ENCODE measurements at regions not wholly inside any gene's neighbourhood (a gene's known extent, or its start where the extent isn't known, plus 50 kb on each side); places are given as distances from the start of the nearest gene placed in this dataset.
"Not testable (repeated sequence)": the region's sequence is repeated elsewhere in the genome, so short reads cannot be mapped to it uniquely, and the experiment has no call there.

DNA sequence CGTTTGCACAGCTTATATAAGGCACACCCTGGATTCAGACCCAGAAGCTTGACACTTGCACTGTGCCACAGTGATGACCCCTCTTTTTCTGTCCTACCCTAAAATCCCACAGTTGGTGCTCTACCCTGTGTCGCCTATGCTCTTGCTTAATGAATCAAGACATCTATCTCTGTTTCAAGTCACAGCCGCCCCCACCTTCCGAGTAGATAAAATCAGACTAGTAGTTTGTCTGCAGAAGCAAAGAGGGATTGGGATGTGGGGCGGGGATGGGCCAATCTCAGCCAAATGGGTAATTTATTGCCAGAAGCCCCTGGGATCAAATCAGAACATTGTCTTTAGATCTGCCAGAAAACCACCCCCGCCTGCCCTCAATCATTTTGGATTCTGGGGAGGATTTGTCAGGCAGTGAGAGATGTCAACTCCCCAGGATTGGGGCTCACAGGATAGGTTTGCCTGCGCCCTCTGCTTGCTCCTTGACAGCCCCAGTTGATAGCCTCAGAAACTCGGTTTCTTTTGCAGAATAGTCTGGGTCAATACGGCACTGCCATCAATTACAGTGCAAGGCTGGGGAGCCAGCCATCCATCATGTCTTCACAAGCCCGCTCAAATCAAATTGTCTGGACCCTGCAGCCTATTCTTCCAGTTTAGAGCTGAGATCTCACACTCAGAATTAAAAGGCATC, 520.8 kb downstream of the GRIN2A start:
- no peak for DNase-seq

DNA sequence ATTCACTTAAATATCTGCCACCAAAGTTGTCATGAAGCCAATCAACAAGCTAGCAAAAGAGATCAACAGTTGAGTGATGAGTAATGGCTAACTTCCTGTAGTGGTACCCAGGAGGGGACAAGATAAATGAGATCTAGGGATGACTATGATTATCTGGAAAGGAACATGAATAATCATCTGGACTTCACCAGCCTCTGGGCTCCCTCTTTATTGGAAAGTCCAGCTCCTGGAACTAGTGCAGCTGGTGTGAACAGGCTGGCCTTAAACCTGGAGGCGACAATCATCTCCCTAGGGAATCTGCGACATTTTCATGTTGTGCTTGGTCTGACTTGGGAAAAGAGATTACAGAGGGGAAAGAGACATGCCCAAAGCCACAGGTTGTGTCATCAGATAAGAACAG, 518.6 kb downstream of the GRIN2A start:
- DNase-seq: no peak

DNA sequence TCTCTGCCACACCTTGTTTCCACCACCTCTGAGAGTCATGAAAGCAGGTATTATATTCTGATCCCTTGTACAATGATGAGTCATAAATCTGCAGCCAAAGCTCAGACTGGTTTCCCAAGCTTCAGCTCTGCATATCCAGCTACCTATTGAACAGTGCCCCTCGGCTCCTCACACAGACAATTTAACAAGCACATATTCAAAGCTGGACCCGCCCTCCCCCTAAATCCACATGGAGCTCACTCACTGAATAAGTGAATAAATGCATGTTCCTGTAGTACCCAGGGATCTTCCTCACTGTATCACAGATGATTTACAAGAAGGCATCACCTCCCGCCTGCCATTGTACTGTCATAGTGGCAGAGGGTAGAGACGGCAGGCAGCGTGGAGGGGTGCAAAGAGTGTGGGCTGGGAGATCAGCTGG, 516.4 kb downstream of the GRIN2A start:
- DNase-seq: no peak

GRCh38 chr16:9666834-9667480, 515.3 kb downstream of the GRIN2A start:
- DNase-seq: no peak

DNA sequence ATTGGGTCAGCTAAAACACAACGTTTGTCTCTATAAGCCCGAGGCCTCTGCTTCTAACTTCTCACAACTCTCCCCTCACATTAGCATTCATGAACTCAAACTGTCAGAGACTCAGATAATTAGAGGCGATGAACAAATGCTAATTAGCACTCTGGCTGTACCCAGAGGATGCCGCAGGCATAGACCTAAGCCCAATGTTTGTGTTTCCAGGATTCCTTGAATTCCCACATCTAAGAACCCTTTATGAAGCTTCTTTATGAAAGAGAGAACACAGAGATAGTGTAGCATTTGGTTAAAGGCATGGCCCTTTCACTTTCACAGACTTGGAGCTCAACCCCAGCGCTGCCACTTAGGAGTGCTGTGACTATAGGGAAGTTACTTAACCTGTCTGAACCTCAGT, 512.2 kb downstream of the GRIN2A start:
- DNase-seq: no peak

DNA sequence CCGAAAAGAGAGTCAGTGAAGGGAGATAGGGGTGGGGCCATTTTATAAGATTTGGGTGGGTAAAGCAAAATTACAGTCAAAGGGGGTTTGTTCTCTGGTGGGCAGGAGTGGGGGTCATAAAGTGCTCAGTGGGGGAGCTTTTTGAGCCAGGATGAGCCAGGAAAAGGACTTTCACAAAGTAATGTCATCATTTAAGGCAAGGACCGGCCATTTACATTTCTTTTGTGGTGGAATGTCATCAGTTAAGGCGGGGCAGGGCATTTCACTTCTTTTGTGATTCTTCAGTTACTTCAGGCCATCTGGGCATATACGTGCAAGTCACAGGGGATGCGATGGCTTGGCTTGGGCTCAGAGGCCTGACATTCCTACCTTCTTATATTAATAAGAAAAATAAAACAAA, 511.6 kb downstream of the GRIN2A start:
- not testable (repeated sequence) for DNase-seq

DNA sequence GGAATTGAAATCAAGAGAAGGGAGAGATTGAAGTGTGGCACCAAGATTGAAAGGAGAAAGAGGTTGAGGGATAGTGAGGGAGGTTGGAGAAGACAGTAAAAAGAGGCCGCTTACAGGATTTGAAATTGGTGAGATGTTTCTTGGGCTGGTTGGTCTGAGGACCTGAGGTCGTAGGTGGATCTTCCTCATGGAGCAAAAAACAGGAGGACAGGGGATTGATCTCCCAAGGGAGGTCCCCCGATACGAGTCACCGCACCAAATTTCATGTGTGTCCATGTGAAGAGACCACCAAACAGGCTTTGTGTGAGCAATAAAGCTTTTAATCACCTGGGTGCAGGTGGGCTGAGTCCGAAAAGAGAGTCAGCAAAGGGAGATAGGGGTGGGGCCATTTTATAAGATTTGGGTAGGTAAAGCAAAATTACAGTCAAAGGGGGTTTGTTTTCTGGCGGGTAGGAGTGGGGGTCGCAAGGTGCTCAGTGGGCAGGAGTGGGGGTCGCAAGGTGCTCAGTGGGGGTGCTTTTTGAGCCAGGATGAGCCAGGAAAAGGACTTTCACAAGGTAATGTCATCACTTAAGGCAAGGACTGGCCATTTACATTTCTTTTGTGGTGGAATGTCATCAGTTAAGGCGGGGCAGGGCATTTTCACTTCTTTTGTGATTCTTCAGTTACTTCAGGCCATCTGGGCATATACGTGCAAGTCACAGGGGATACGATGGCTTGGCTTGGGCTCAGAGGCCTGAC, 505.5 kb downstream of the GRIN2A start:
- DNase-seq: not testable (repeated sequence)

GRCh38 chr16:9677301-9677653, 505.0 kb downstream of the GRIN2A start:
- DNase-seq: no peak

DNA sequence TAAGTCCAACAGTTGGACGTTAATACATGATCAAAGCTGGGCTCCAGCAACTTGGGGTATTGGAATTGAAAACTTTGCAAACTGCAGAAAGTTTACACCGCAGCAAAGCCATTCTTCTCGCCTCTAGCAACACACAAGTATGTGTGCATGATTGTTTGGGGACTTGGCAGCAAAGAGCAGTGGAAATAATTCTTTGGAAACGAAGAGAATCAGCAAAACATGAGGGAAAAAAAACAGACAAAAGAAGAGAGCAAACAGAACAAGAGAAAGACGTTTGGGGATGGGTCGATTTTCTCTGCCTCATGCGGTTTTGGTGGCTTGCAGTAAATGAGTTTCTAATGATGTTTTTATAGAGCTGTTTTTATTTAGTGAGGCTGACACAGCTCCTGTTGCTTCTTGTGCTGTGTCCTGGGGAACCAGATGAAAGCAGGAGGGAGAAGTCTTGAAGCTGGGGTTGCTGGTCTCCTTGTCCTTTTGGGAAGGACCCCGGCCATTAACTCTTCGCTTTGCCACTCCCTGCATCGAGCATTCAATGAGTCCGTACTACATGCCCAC, 502.9 kb downstream of the GRIN2A start:
- no peak for DNase-seq

DNA sequence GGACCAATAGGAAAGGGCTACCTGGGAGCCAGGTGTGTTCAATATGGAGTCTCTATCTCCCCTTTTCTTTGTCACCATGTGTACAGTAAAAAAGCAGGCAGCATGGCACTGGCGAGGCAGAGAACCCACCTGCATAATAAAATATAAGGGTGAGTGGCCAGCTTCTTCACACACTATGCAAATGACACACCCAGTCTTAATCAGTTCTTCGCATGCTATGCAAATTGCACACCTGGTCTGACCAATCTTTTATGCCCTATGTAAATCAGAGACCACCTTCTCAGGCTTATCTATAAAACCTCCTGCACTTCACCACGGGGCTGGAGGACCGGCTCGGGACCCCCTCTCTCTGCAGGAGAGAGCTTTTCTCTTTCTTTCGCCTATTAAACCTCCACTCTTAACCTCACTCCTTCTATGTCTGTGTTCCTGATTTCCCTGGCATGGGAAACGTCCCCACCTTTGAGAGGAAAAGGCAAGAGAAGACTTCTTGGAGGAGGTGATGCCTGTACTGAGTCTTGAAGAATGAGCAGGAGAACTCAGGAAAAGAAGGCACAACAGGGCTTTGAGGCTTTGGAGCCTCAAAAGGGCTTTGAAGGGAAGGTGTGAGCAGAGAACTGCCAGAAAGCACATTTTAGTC, 502.1 kb downstream of the GRIN2A start:
- no peak for DNase-seq

- DNase-seq: no peak
Observed at GRCh38 chr16:9680968-9681367, 501.3 kb downstream of the GRIN2A start.

- no peak for DNase-seq
Observed at GRCh38 chr16:9681508-9681907, 500.7 kb downstream of the GRIN2A start.

GRCh38 chr16:9682320-9682719, 499.9 kb downstream of the GRIN2A start:
- DNase-seq: no peak

DNA sequence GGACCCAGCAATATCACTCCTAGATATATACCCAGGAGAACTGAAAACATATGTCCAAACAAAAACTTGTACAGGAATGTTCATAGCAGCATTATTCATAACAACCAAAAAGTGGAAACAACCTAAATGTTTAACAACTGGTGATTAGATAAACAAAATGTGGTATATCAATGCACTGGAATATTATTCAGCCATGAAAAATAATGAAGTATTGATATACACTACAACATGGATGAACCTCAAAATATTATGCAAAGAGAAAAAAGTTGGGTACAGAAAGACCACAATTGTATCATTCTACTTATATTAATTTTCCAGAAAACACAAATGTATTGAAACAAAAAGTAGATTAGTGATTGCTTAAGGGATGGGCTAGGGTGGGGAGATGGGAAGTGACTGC, 498.6 kb downstream of the GRIN2A start:
- DNase-seq: no peak

GRCh38 chr16:9687737-9688319, 494.4 kb downstream of the GRIN2A start:
- DNase-seq: no peak

GRCh38 chr16:9689597-9689996, 492.6 kb downstream of the GRIN2A start:
- DNase-seq: no peak

DNA sequence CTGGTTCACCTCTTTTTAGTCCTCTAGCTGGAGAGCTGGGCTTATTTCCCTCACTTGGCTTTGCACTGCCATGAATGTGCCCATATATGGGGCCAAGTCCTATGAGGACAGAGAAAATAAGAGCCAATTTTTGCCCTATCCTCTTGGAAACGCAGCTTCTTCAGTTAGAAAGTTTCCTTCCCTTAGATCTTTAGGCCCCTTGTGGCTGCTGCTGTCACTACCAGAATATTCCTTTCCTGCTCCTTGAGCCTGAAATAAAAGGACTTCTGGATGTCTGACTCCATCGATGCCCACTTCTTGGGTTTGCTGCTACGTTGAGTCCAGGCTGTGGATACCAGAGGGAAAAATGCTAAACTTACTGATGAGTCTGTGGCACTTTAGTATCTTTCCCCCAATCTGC, 487.1 kb downstream of the GRIN2A start:
- no peak for DNase-seq

Data from SHP77 treated with DMSO at 0.1 percent for 48 hours (cell line).